Endothelial cell of umbilical vein (primary cell): ENCODE measurements at regions not wholly inside any gene's neighbourhood (a gene's known extent, or its start where the extent isn't known, plus 50 kb on each side); places are given as distances from the start of the nearest gene placed in this dataset.

Experiments
- BruUV-seq: library from RNA; stranded (reverse); fragments of 400-500 nt; replicated peaks from 2 replicates; lab custom pipeline; 2021; lab: Mats Ljungman, UMichigan
- CTCF ChIA-PET: fragments of 300-600, 350-600 bp; sonication (Branson Sonifier 250); formaldehyde crosslinking; loops from one replicate; lab custom pipeline; 2021; ENCODE audit warnings: antibody characterized with exemption, inconsistent platforms; lab: Charles Lee
- POLR2A ChIA-PET: fragments of 300-600, 350-600 bp; sonication (Branson Sonifier 250); formaldehyde crosslinking; loops from one replicate; lab custom pipeline; 2021; ENCODE audit warnings: antibody characterized with exemption, inconsistent platforms; lab: Charles Lee
- DNase-seq: peaks from one replicate; pipeline ENCODE4 v3.0.0-alpha.2; 2011; ENCODE audit warnings: low read depth, low spot score
- FAIRE-seq: peaks from 2 replicates; lab custom pipeline; 2011; peaks lifted over from hg19 to GRCh38; lab: Jason Lieb, UNC
- H2AFZ ChIP-seq: 2 replicates; pipeline ENCODE4 v1.6.0; 2012; ENCODE audit warnings: low read depth, low read length, control low read depth, inconsistent platforms
- H3K27ac ChIP-seq: 2 replicates; pipeline ENCODE4 v1.5.1; 2011; ENCODE audit warnings: low read depth, mild to moderate bottlenecking, control low read depth, low read length, moderate library complexity; ENCODE audit not compliant: insufficient read depth
- H3K27me3 ChIP-seq, 2 experiments: 2 replicates each; pipeline versions ENCODE4 v1.6.0 to v1.6.1; 2011; ENCODE audit warnings: low read length in 2 of 2, mixed read lengths in 1 of 2; ENCODE audit not compliant: control insufficient read depth in 2 of 2, insufficient read depth in 2 of 2
- H3K36me3 ChIP-seq, 2 experiments: 2 replicates in 1 of 2; 3 replicates in 1 of 2; pipeline ENCODE4 v1.5.1; 2011; ENCODE audit warnings: low read length in 2 of 2, mild to moderate bottlenecking in 1 of 2, moderate library complexity in 1 of 2; ENCODE audit not compliant: control insufficient read depth in 2 of 2, insufficient read depth in 2 of 2; ENCODE audit errors: extremely low read depth in 1 of 2
- H3K4me1 ChIP-seq: 3 replicates; pipeline ENCODE4 v1.5.1; 2011; ENCODE audit warnings: mild to moderate bottlenecking, low read length; ENCODE audit not compliant: control insufficient read depth, insufficient read depth; ENCODE audit errors: extremely low read depth
- H3K4me2 ChIP-seq: 2 replicates; pipeline ENCODE4 v1.6.1; 2011; ENCODE audit warnings: low read length, control low read depth, mixed read lengths; ENCODE audit not compliant: insufficient read depth
- H3K4me3 ChIP-seq, 3 experiments: fragments of 200-600 bp in 1 of 3; sonication (generic), shearing (Covaris generic) in 1 of 3; replicated peaks in 1 of 3; 2 replicates each; pipeline ENCODE4 v1.5.1; 2011 to 2016; ENCODE audit warnings: control low read depth in 3 of 3, low read length in 3 of 3, mild to moderate bottlenecking in 2 of 3, inconsistent platforms in 1 of 3, low read depth in 1 of 3, moderate library complexity in 1 of 3; ENCODE audit not compliant: insufficient read depth in 1 of 3
- H3K79me2 ChIP-seq: 2 replicates; pipeline ENCODE4 v1.6.0; 2012; ENCODE audit warnings: low read length, inconsistent platforms; ENCODE audit not compliant: control insufficient read depth, insufficient read depth
- H3K9ac ChIP-seq: replicated peaks from 2 replicates; pipeline ENCODE3; 2011; ENCODE audit warnings: low read length, control low read depth; ENCODE audit not compliant: insufficient read depth; ENCODE audit errors: extremely low read depth
- H3K9me1 ChIP-seq: replicated peaks from 3 replicates; pipeline ENCODE4 v1.6.0; 2011; ENCODE audit warnings: mild to moderate bottlenecking, low read length; ENCODE audit not compliant: control insufficient read depth, insufficient read depth; ENCODE audit errors: extremely low read depth
- H3K9me3 ChIP-seq: replicated peaks from 2 replicates; pipeline ENCODE4 v1.5.1; 2012; ENCODE audit warnings: low read length, inconsistent platforms; ENCODE audit not compliant: control insufficient read depth, insufficient read depth
- H4K20me1 ChIP-seq: replicated peaks from 2 replicates; pipeline ENCODE3; 2011; ENCODE audit warnings: mild to moderate bottlenecking, low read length; ENCODE audit not compliant: control insufficient read depth, insufficient read depth; ENCODE audit errors: extremely low read depth
- CTCF ChIP-seq, 2 donors: IDR thresholded peaks; 1 replicate in 1 of 2; 2 replicates in 1 of 2; pipeline ENCODE4 v1.5.1; 2011; ENCODE audit warnings: low read length in 2 of 2, mild to moderate bottlenecking in 2 of 2, moderate library complexity in 2 of 2, control low read depth in 1 of 2, inconsistent platforms in 1 of 2, low read depth in 1 of 2; ENCODE audit not compliant: insufficient read depth in 1 of 2; ENCODE audit errors: extremely low read depth in 1 of 2
- EZH2 ChIP-seq: IDR thresholded peaks from 2 replicates; pipeline ENCODE4 v1.6.1; 2012; ENCODE audit warnings: borderline replicate concordance, low read depth, mild to moderate bottlenecking, moderate library complexity, low read length, inconsistent platforms; ENCODE audit not compliant: severe bottlenecking
- FOS ChIP-seq: IDR thresholded peaks from 2 replicates; pipeline ENCODE4 v1.6.1; 2011; ENCODE audit warnings: mild to moderate bottlenecking, low read length, moderate library complexity, borderline replicate concordance; ENCODE audit not compliant: insufficient read depth
- GATA2 ChIP-seq: IDR thresholded peaks from 2 replicates; pipeline ENCODE4 v1.7.0; 2011; ENCODE audit warnings: low read depth, mild to moderate bottlenecking, moderate library complexity, mixed read lengths, low read length; ENCODE audit not compliant: insufficient read length, insufficient read depth
- JUN ChIP-seq: IDR thresholded peaks from 2 replicates; pipeline ENCODE4 v1.6.1; 2011; ENCODE audit warnings: borderline replicate concordance, low read depth; ENCODE audit not compliant: insufficient read length, insufficient read depth
- MYC ChIP-seq: IDR thresholded peaks from one replicate; pipeline ENCODE4 v1.6.1; 2011; ENCODE audit warnings: mild to moderate bottlenecking, low read depth, low read length
- POLR2A ChIP-seq: IDR thresholded peaks from 2 replicates; pipeline ENCODE4 v1.6.1; 2012; ENCODE audit warnings: low read depth, mild to moderate bottlenecking, control low read depth, low read length
- POLR2AphosphoS5 ChIP-seq: IDR thresholded peaks from 2 replicates; pipeline ENCODE4 v1.6.1; 2012; ENCODE audit warnings: low read depth, mild to moderate bottlenecking, control low read depth, low read length, moderate library complexity; ENCODE audit not compliant: insufficient read depth
- dilution Hi-C: fragments of 300-500 bp; cut with MboI; formaldehyde crosslinking; loops from one replicate; pipeline ENCODE4 v1.15.0; 2019; ENCODE audit warnings: low sequenced_read_pairs; ENCODE audit not compliant: extremely low pct_ligation_motif_present
- intact Hi-C: fragments of 100-400 bp; cut with micrococcal nuclease; formaldehyde crosslinking; loops from one replicate; pipeline ENCODE4 v1.10.0; 2022
- TF ChIP-seq, protein P1 (sequence below): IDR thresholded peaks from 2 replicates; pipeline ENCODE4 v1.6.1; 2011; ENCODE audit not compliant: insufficient read depth, insufficient read length

DNA sequence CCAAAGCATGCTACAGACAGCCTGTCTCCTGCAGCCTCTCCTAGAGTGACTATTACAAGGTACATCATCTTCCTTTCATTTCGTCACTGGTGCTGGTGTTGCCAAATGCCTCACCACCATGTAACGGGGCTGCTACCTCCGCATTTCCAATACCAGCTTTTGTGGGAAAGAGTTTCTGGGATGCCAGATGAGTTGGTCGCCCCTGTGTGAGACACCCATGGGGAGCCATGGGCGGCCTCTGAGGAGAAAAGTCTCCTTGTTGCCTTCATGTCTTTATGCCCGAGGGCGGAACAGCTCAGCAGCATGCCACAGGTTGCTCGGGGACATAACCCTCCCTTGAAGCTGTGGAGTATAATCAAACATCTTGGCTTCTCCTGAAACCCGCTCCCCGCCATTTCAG, 169.6 kb downstream of the THBS2 start:
- no peaks in the 10 kb centered on the region for H3K27me3 ChIP-seq
- intact Hi-C loops: no loop called here
- dilution Hi-C loops: no loop called here
- no peak overlapping the region for H3K27ac ChIP-seq
- DNase-seq (no peak), FAIRE-seq (no peak)
- no peak overlapping the region for H3K9ac ChIP-seq
- TF ChIP-seq CTCF (IDR thresholded peaks at IDR 0.05; ENCODE audit: extremely low read depth in 1 of 2, insufficient read depth in 1 of 2, low read depth in 1 of 2, low read length in 2 of 2): no peak
- TF ChIP-seq, protein P1, sequence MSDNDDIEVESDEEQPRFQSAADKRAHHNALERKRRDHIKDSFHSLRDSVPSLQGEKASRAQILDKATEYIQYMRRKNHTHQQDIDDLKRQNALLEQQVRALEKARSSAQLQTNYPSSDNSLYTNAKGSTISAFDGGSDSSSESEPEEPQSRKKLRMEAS: no peak
- no peak for TF ChIP-seq MYC
- no peak for TF ChIP-seq POLR2A
- TF ChIP-seq POLR2AphosphoS5: no peak
- no peak for TF ChIP-seq JUN
- TF ChIP-seq GATA2: no peak
- no peak for TF ChIP-seq EZH2
- no peak for TF ChIP-seq FOS
- H3K9me3 ChIP-seq: peaks cover 2% of the 10 kb centered on the region
- BruUV-seq: no TSS peak
- no peak overlapping the region for H3K4me3 ChIP-seq
- no peaks in the 10 kb centered on the region for H3K79me2 ChIP-seq
- no peaks in the 10 kb centered on the region for H3K36me3 ChIP-seq
- no peaks in the 10 kb centered on the region for H3K9me1 ChIP-seq
- H2AFZ ChIP-seq: no peak overlapping the region
- no peaks in the 10 kb centered on the region for H4K20me1 ChIP-seq
- POLR2A ChIA-PET: no interaction called here
- H3K4me2 ChIP-seq: no peak overlapping the region
- CTCF ChIA-PET: no interaction called here
- H3K4me1 ChIP-seq: no peaks in the 10 kb centered on the region
